GM21717 (cell line): ENCODE measurements at regions not wholly inside any gene's neighbourhood (a gene's known extent, or its start where the extent isn't known, plus 50 kb on each side); places are given as distances from the start of the nearest gene placed in this dataset.
"Not testable (repeated sequence)": the region's sequence is repeated elsewhere in the genome, so short reads cannot be mapped to it uniquely, and the experiment has no call there.

ENCODE experiments used
- ATAC-seq: cut with Tn5 transposase; IDR thresholded peaks from one replicate; pipeline ENCODE4 v1.9.1; 2021; ENCODE audit warnings: mild to moderate bottlenecking, moderate library complexity; ENCODE audit not compliant: unreplicated experiment

DNA sequence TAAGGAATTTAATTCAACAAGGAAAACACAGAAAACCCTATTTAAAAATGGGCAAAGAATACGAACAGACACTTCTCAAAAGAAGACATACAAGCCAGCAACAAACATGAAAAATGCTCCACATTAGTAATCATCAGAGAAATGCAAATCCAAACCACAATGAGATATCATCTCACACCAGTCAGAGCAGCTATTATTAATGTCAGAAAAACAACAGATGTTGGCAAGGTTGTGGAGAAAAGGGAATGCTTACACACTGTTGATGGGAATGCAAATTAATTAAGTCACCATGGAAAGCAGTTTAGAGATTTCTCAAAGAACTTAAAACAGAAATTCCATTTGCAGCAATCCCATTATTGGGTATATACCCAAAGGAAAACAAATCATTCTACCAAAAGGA, 55.2 kb downstream of the GCC1 start:
- ATAC-seq, result no peak

GRCh38 chr7:127527561-127527960, 57.8 kb downstream of the GCC1 start:
- no peak for ATAC-seq

GRCh38 chr7:127525866-127526480, 59.4 kb downstream of the GCC1 start:
- ATAC-seq, result no peak

GRCh38 chr7:127516320-127516719, 69.1 kb downstream of the GCC1 start:
- ATAC-seq, result no peak

GRCh38 chr7:127514499-127514898, 70.9 kb downstream of the GCC1 start:
- no peak for ATAC-seq

- no peak for ATAC-seq
These were observed 72.1 kb downstream of the GCC1 start for GRCh38 chr7:127513311-127513710.

- no peak for ATAC-seq
These were observed 72.7 kb downstream of the GCC1 start for GRCh38 chr7:127512663-127513062.

GRCh38 chr7:127504715-127505114, 80.7 kb downstream of the GCC1 start:
- no peak for ATAC-seq

DNA sequence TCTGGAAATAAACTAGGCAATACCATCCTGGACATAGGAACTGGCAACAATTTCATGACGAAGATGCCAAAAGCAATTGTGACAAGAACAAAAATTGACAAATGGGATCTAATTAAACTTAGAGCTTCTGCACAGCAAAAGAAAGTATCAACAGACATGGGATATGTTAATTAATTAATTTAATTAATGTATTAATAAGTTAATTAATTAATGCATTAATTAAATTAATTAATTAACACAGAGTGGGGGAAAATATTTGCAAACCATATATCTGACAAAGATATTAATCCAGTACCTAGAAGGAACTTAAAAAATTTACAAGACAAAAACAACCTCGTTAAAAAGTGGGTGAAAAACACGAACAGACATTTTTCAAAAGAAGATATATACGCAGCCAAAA, 83.6 kb downstream of the GCC1 start:
- no peak for ATAC-seq

GRCh38 chr7:127487381-127487780, 94.9 kb upstream of the ZNF800 start:
- no peak for ATAC-seq

DNA sequence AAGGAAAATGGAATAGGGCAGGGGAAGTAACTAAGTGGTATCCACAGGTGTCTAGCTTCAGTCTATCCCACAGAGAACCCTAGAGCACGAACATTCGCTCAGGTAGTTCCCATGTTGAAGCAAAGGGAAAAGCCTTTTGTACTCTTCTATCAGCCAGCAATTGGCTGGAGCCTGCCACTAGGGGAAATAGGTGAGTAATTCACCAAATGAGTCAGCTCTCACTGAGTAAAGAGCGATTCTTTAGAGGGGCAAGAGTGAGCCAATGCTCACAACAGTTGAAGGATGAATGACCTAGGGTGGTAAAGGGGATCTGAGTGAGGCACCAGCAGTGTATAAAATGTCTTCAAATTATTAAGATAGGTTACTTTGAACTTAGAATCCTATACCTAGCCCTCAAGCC, 94.1 kb upstream of the ZNF800 start:
- ATAC-seq, result peak; percentile 80

DNA sequence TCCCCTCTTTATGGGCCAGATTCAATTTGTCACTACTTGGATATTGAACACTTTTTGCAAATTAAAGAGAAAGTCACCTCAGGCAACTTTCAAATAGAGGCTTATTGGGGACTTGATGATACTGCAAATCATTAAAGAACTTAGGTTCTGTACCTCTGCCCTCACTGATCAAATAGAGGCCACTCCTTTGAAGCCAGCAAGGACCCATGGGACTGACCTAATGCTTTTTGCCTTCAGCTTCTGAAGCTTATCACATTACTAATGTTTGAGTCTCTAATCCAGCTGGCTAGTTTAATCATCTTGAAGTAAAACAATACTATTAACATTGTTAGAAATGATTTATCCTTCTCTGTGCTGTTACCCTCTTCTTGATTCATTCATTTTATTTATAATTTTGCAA, 93.0 kb upstream of the ZNF800 start:
- no peak for ATAC-seq

GRCh38 chr7:127484954-127485353, 92.4 kb upstream of the ZNF800 start:
- ATAC-seq, result no peak

- ATAC-seq, result no peak
These were observed 86.0 kb upstream of the ZNF800 start for GRCh38 chr7:127478461-127478860.

GRCh38 chr7:127478024-127478355, 85.5 kb upstream of the ZNF800 start:
- no peak for ATAC-seq

- no peak for ATAC-seq
These were observed 85.0 kb upstream of the ZNF800 start for GRCh38 chr7:127477295-127478023.

- no peak for ATAC-seq
These were observed 84.1 kb upstream of the ZNF800 start for GRCh38 chr7:127476618-127477017.

- ATAC-seq, result no peak
These were observed 81.9 kb upstream of the ZNF800 start for GRCh38 chr7:127474457-127474856.

DNA sequence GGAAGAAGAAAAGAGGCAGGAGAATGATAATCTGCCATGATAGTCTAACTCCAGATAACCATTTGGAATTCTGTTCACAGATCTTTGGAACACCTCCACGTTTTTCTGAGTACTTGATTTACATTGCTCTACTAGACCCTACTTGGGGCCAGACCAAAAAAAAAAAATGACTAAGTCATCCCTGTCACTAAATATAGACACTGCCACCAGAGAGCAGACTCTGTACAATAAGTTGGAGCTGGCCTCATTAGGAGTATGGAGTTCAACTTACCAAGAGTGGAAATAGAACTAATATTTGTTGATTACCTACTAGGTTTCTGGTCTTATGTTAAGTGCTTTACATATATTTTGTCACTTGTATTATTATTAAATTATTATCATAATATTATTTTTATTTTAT, 80.9 kb upstream of the ZNF800 start:
- no peak for ATAC-seq

DNA sequence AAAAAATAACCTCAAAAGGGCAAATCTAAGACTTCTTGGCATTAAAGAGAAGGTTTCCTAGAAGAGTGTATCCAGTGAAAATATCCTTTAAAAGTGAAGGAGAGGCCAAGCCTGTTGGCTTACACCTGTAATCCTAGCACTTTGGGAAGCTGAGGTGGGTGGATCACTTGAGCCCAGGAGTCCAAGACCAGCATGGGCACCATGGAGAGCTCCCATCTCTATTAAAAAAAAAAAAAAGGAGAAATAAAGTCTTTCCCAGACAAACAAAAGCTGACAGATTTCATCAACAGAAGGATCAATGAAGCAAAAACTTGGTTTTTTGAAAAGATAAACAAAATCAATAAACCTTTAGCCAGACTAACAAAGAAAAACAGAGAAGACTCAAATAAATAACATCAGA, 67.6 kb upstream of the ZNF800 start:
- no peak for ATAC-seq

DNA sequence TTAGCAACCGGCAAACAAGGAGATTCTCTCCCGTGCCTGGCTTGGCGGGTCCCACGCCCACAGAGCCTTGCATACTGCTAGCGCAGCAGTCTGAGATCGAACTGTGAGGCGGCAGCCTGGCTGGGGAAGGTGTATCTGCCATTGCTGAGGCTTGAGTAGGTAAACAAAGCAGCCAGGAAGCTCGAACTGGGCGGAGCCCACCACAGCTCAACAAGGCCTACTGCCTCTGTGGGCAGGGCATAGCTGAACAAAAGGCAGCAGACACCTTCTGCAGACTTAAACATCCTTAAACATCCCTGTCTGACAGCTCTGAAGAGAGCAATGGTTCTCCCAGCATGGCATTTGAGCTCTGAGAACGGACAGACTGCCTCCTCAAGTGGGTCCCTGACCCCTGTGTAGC, 58.8 kb upstream of the ZNF800 start:
- ATAC-seq, result not testable (repeated sequence)

- no peak for ATAC-seq
These were observed 56.1 kb upstream of the ZNF800 start for GRCh38 chr7:127448566-127448965.
